BJ (cell line): ENCODE measurements at regions not wholly inside any gene's neighbourhood (a gene's known extent, or its start where the extent isn't known, plus 50 kb on each side); places are given as distances from the start of the nearest gene placed in this dataset.
"Not testable (repeated sequence)": the region's sequence is repeated elsewhere in the genome, so short reads cannot be mapped to it uniquely, and the experiment has no call there.

Experiments
- CTCF ChIA-PET: fragments of 350-600 bp; formaldehyde crosslinking; extraction: SDS; loops from one replicate; lab custom pipeline; 2021; ENCODE audit warnings: antibody characterized with exemption, inconsistent platforms; lab: Yijun Ruan, JAX
- POLR2A ChIA-PET: fragments of 300-600 bp; sonication (Branson Sonifier 250); formaldehyde crosslinking; extraction: SDS; loops from one replicate; lab custom pipeline; 2021; ENCODE audit warnings: antibody characterized with exemption; lab: Charles Lee
- DNase-seq: peaks from one replicate; pipeline ENCODE4 v3.0.0-alpha.2; 2011; ENCODE audit warnings: low read depth
- H3K27me3 ChIP-seq: 2 replicates; pipeline ENCODE4 v1.6.0; 2011; ENCODE audit warnings: low read length; ENCODE audit not compliant: control insufficient read depth, insufficient read depth
- H3K36me3 ChIP-seq: 2 replicates; pipeline ENCODE4 v1.5.1; 2011; ENCODE audit warnings: low read length; ENCODE audit not compliant: control insufficient read depth, insufficient read depth
- H3K4me3 ChIP-seq: 2 replicates; pipeline ENCODE4 v1.5.1; 2011; ENCODE audit warnings: low read depth, mild to moderate bottlenecking, control low read depth, low read length
- TF ChIP-seq, protein P1 (sequence below): IDR thresholded peaks from 2 replicates; pipeline ENCODE4 v1.5.1; 2011; ENCODE audit warnings: low read depth, mild to moderate bottlenecking, control low read depth, inconsistent platforms, low read length, moderate library complexity; ENCODE audit not compliant: insufficient read depth

DNA sequence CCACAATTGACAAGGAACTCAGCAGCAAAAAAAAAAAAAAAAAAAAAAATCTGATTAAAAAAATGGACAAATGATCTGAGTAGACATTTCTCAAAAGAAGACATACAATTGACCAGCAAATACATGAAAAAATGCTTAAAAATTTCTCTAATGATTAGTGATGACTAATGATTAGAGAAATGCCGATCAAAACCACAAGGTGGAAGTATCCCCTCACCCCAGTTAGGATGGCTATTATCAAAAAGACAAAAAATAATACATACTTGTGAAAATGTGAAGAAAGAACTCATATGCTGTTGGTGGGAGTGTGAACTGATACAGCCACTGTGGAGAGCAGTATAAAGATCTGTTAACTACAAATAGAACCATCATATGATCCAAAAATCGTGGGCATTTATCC lies 245.3 kb downstream of the OSTF1 start:
- Histone ChIP-seq H3K27me3 (no peaks in the 10 kb centered on the region), H3K36me3 (no peaks in the 10 kb centered on the region), H3K4me3 (no peak overlapping the region)
- POLR2A ChIA-PET, result no interaction called here
- CTCF ChIA-PET, result no interaction called here
- TF ChIP-seq, protein P1, sequence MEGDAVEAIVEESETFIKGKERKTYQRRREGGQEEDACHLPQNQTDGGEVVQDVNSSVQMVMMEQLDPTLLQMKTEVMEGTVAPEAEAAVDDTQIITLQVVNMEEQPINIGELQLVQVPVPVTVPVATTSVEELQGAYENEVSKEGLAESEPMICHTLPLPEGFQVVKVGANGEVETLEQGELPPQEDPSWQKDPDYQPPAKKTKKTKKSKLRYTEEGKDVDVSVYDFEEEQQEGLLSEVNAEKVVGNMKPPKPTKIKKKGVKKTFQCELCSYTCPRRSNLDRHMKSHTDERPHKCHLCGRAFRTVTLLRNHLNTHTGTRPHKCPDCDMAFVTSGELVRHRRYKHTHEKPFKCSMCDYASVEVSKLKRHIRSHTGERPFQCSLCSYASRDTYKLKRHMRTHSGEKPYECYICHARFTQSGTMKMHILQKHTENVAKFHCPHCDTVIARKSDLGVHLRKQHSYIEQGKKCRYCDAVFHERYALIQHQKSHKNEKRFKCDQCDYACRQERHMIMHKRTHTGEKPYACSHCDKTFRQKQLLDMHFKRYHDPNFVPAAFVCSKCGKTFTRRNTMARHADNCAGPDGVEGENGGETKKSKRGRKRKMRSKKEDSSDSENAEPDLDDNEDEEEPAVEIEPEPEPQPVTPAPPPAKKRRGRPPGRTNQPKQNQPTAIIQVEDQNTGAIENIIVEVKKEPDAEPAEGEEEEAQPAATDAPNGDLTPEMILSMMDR, result no peak
- DNase-seq, result no peak

DNA sequence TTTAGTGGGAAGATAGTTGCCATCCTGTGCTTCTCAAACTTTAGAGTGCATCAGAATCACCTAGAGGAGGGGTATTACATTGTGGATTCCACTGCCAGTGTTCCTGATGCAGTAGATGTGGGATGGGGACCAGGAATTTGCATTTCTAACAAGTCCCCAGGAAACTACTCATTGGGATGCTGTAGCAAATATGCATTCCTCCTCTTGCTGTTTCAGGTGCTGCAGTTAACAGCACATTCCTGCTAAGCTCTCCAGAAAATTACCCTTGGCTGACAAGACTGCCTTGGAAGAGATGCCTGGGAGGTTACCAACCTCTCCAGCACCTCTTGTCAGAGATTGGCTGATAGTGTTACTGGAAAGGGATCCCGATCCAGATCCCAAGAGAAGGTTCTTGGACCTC lies 270.5 kb downstream of the OSTF1 start:
- no peak for DNase-seq
- no peaks in the 10 kb centered on the region for H3K27me3 ChIP-seq
- CTCF ChIA-PET, result no interaction called here
- POLR2A ChIA-PET, result no interaction called here
- TF ChIP-seq, protein P1, result no peak
- no peak overlapping the region for H3K4me3 ChIP-seq
- H3K36me3 ChIP-seq, result no peaks in the 10 kb centered on the region

DNA sequence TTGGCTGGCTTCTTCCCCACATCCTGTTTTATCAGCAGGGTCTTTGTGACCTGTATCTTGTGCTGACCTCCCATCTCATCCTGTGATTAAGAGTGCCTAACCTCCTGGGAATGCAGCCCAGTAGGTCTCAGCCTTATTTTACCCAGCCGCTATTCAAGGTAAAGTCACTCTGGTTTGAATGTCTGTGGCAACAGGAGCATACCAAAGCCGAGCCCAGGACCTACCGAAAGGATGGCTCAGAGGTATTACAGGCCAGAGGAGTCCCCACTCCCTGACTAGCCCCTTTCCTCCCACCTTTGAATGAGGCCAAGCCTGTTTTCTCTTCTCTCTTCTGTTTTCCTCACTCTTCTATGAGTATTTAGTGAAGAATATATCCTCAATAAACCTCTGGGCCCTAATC lies 271.3 kb downstream of the OSTF1 start:
- TF ChIP-seq, protein P1, result no peak
- H3K36me3 ChIP-seq, result no peaks in the 10 kb centered on the region
- no peak for DNase-seq
- H3K4me3 ChIP-seq, result no peak overlapping the region
- H3K27me3 ChIP-seq, result no peaks in the 10 kb centered on the region
- CTCF ChIA-PET, result no interaction called here
- POLR2A ChIA-PET, result no interaction called here

DNA sequence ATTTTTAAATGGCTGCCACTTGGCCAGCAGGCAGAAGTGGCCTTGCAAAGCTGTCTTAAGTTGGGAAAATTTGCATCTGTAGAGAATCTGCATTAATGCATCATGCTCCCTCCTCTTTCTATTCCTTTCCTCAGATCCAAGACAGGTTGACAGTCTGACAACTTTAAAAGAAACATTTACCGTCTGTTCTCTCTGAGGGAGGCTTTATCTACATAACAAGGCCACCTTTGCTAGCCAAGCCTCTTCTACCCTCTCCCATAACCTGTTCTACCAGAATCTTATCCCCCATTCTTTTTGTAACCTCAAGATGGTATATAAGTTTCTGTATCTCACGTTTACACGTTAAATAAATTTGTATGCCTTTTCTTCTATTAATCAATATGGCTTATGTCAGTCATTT lies 271.9 kb downstream of the OSTF1 start:
- no peak for DNase-seq
- ChIA-PET CTCF (no interaction called here), POLR2A (no interaction called here)
- TF ChIP-seq, protein P1, result no peak
- Histone ChIP-seq H3K36me3 (no peaks in the 10 kb centered on the region), H3K27me3 (no peaks in the 10 kb centered on the region), H3K4me3 (no peak overlapping the region)

DNA sequence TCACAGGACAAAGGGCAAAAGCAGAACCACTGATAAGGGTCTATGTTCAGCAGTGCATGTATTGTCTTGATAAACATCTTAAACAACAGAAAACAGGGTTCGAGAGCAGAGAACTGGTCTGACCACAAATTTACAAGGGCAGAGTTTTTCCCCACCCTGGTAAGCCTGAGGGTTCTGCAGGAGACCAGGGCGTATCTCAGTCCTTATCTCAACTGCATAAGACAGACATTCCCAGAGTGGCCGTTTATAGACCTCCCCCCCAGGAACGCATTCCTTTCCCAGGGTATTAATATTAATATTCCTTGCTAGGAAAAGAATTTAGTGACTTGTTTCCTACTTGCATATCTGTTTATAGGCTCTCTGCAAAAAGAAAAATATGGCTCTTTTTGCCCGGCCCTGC lies 274.1 kb downstream of the OSTF1 start:
- POLR2A ChIA-PET, H3K4me3 ChIP-seq, H3K36me3 ChIP-seq, DNase-seq, H3K27me3 ChIP-seq, CTCF ChIA-PET: not testable (repeated sequence)

DNA sequence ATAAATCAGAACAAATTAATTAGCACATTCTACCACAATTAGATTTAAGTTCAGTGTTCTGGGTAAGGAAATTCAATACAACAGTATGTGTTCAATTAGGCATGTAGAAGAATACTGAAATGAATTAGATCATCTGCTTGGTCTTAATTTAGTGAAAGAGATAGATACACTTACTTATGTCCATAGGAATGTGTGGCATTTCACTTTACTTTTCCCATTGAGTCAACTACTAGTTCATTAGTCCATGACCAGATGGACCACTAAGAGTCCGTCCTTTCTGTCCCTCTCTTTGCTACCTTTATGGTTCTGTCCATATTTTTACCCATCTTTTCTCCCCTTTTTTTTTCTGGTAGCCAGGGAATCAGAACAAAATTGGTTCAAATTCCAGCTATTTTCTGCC lies 276.9 kb downstream of the OSTF1 start:
- no peaks in the 10 kb centered on the region for H3K36me3 ChIP-seq
- H3K27me3 ChIP-seq, result no peaks in the 10 kb centered on the region
- DNase-seq, result no peak
- TF ChIP-seq, protein P1, result no peak
- ChIA-PET POLR2A (no interaction called here), CTCF (no interaction called here)
- H3K4me3 ChIP-seq, result no peak overlapping the region
